Hypothalamus (tissue), 51 donors: ENCODE measurements at regions not wholly inside any gene's neighbourhood (a gene's known extent, or its start where the extent isn't known, plus 50 kb on each side); places are given as distances from the start of the nearest gene placed in this dataset.

Source experiments
- DNase-seq, 51 donors: peaks; one replicate each; lab custom pipeline; 2025; lab: John Stamatoyannopoulos, UW

GRCh38 chr2:108133457-108133856 lies 106.3 kb upstream of the SULT1C3 start:
- no peak for DNase-seq

- DNase-seq, result no peak
Observed at GRCh38 chr2:108139521-108139920, 100.2 kb upstream of the SULT1C3 start.

GRCh38 chr2:108145557-108146326 lies 94.0 kb upstream of the SULT1C3 start:
- no peak for DNase-seq

GRCh38 chr2:108148555-108148954 lies 91.2 kb upstream of the SULT1C3 start:
- DNase-seq, result no peak

- DNase-seq, result no peak
Observed at GRCh38 chr2:108154366-108155061, 85.3 kb upstream of the SULT1C3 start.

- no peak for DNase-seq
Observed at GRCh38 chr2:108161298-108161697, 78.5 kb upstream of the SULT1C3 start.

GRCh38 chr2:108164318-108164717 lies 75.5 kb upstream of the SULT1C3 start:
- no peak for DNase-seq

GRCh38 chr2:108165729-108166128 lies 74.0 kb upstream of the SULT1C3 start:
- no peak for DNase-seq

GRCh38 chr2:108167699-108168098 lies 72.1 kb upstream of the SULT1C3 start:
- no peak for DNase-seq

- DNase-seq, result no peak
Observed at GRCh38 chr2:108169982-108170625, 69.7 kb upstream of the SULT1C3 start.

GRCh38 chr2:108171657-108172056 lies 68.1 kb upstream of the SULT1C3 start:
- DNase-seq, result no peak

GRCh38 chr2:108182489-108182888 lies 57.3 kb upstream of the SULT1C3 start:
- no peak for DNase-seq

GRCh38 chr2:108184419-108184818 lies 55.3 kb upstream of the SULT1C3 start:
- DNase-seq, result peak in 2 of 51 donors; percentile 1 to 2

GRCh38 chr2:108189316-108189715 lies 50.5 kb upstream of the SULT1C3 start:
- no peak for DNase-seq
